ENCODE measurements at regions not wholly inside any gene's neighbourhood (a gene's known extent, or its start where the extent isn't known, plus 50 kb on each side); places are given as distances from the start of the nearest gene placed in this dataset.

DNA sequence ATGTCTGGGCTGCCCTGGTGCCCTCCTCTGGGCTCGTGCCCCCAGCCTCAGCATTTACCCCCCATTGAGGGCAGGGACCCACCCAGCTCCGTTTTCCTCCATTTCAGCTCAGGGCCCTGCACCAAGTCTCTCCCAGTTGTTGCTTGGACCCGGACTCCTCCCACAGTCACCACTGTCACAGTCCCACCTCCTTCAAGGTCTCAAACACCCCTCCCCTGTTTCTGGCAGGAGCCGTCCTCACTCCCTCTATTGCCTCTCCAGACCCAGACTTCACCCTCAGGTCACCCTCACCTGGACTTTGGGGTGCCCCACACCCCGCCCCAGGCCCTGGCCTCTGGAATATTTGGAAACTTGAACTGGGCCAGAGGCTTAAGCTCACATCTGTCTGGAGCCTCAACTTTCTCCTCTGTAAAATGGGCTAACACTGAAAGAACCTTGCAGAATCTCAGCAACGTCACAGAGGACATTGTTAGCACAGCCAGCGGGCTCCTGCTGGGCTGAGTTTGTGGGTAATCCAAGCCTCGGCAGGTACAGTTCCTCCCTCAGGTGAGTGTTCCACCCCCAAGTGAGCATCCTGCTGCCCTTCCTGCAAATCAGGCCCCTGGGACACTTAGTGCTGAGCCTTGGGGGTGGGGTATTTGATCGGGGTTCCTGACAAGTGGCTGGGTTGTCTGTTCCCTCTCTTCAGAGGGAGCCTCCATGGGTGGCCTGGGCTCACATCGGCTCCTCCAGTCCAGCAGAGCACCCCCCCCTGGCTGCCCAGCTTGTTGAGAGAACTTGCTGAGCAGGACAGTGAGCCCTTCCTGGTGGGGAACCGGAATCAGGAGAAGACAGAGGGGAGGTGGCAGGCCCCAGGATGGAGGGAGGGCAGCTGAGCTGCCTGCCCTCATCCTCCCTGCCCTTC, 130.1 kb downstream of the C9orf50 start:
- no peak overlapping the region for H3K4ac ChIP-seq (replicated peaks; ENCODE audit: insufficient read length, low read depth, low read length)
- H3K56ac ChIP-seq (replicated peaks; ENCODE audit: insufficient read length, low read depth, low read length), result no peak overlapping the region
- DNase-seq (ENCODE audit: low read depth in 1 of 2, low spot score in 2 of 2) (no peak), FAIRE-seq (no peak)
- no peak overlapping the region for H3K4me2 ChIP-seq (ENCODE audit: insufficient read depth in 1 of 2, low read depth in 2 of 2, low read length in 2 of 2)
- H2BK20ac ChIP-seq (ENCODE audit: low read length), result peak overlapping the region; percentile 62
- H3K36me3 ChIP-seq (ENCODE audit: control insufficient read depth in 2 of 4, insufficient read depth in 4 of 4, low read length in 3 of 4), result no peaks in the 10 kb centered on the region
- H3K79me2 ChIP-seq (ENCODE audit: control insufficient read depth in 1 of 2, insufficient read depth in 2 of 2, low read length in 2 of 2), result no peaks in the 10 kb centered on the region
- 75% methylated on average over 10 of the region's 11 CpGs; no CpG with 5 or more reads in 1 of the 2 experiments for WGBS, 2 experiments (ENCODE audit: extremely low coverage in 1 of 2, insufficient coverage in 1 of 2, insufficient read length in 1 of 2, insufficient replicate concordance in 2 of 2, low coverage in 1 of 2, low lambda C conversion rate in 2 of 2, missing lambda C conversion rate in 1 of 2)
- peak overlapping the region; percentile 99 for H2BK15ac ChIP-seq (ENCODE audit: low read length)
- H3K79me1 ChIP-seq (ENCODE audit: low read depth, low read length), result no peaks in the 10 kb centered on the region
- H3K18ac ChIP-seq (ENCODE audit: extremely low read depth, low read length), result peak overlapping the region; percentile 71
- no peak overlapping the region for H3K14ac ChIP-seq (ENCODE audit: insufficient read length)
- no peak overlapping the region for H3K23ac ChIP-seq (ENCODE audit: insufficient read length)
- H3K4me1 ChIP-seq (replicated peaks in 1 of 4; ENCODE audit: control insufficient read depth in 3 of 4, insufficient read depth in 4 of 4, low read length in 3 of 4), result peaks cover 3 to 36% (median 27%) of the 10 kb centered on the region in 4 experiments
- no peak overlapping the region for H2BK120ac ChIP-seq (replicated peaks; ENCODE audit: low read depth, low read length)
- H2AFZ ChIP-seq (ENCODE audit: low read length), result no peak overlapping the region
- H4K91ac ChIP-seq (replicated peaks; ENCODE audit: insufficient read length, low read length), result peak overlapping the region; percentile 92
- no peak overlapping the region for H3K27ac ChIP-seq (ENCODE audit: low read depth, low read length)
- H2BK5ac ChIP-seq (ENCODE audit: low read depth, low read length), result peak overlapping the region; percentile 66; the same call in 1 of the 2 replicates
- H3K9ac ChIP-seq (replicated peaks in 1 of 4; ENCODE audit: extremely low read depth in 1 of 4, low read depth in 3 of 4, low read length in 3 of 4), result no peak overlapping the region
- peak overlapping the region; percentile 100 for H2BK12ac ChIP-seq (ENCODE audit: low read depth, low read length)
- peaks cover 23% of the 10 kb centered on the region for H3K23me2 ChIP-seq (ENCODE audit: low read depth, low read length)
- no peak overlapping the region for H3K4me3 ChIP-seq (ENCODE audit: extremely low read depth in 1 of 4, insufficient read depth in 2 of 4, low read depth in 3 of 4, low read length in 4 of 4)
- H3K9me3 ChIP-seq (ENCODE audit: insufficient read depth in 2 of 2, low read depth in 1 of 2, low read length in 1 of 2), result no peaks in the 10 kb centered on the region
- ChIA-PET CTCF (ENCODE audit: partially characterized antibody) (interaction anchor here (0.6 to 1.8 kb wide), 6 partner anchors 27 to 348 kb away, joined by 3 to 5 read pairs (median 3); no protein-coding TSS in a partner anchor), POLR2A (ENCODE audit: partially characterized antibody) (interaction anchor here (0.7 to 1.8 kb wide), 4 partner anchors 9 to 155 kb away, joined by 3 to 5 read pairs (median 3); no protein-coding TSS in a partner anchor)
- H3K27me3 ChIP-seq (replicated peaks in 1 of 4; ENCODE audit: control insufficient read depth in 3 of 4, extremely low read depth in 1 of 4, insufficient read depth in 3 of 4, low read length in 3 of 4), result peaks cover 3 to 55% (median 48%) of the 10 kb centered on the region in 4 experiments
- H4K8ac ChIP-seq (ENCODE audit: extremely low read depth, insufficient read depth, low read length), result no peak overlapping the region
- H4K20me1 ChIP-seq (replicated peaks in 1 of 2; ENCODE audit: control insufficient read depth in 1 of 2, insufficient read depth in 2 of 2, low read length in 2 of 2), result peaks cover 0 to 2% of the 10 kb centered on the region in 2 experiments
- H2AK5ac ChIP-seq (ENCODE audit: low read depth, low read length), result peak overlapping the region; percentile 76
- no peak overlapping the region for H4K5ac ChIP-seq (ENCODE audit: insufficient read length, low read depth, low read length)
- peak; percentile 95 for TF ChIP-seq KDM1A (IDR thresholded peaks at IDR 0.05; ENCODE audit: borderline replicate concordance, low read length)
- TF ChIP-seq EP300 (IDR thresholded peaks at IDR 0.05; ENCODE audit: borderline replicate concordance in 1 of 2, low read depth in 2 of 2, low read length in 2 of 2), result no peak
- no peak for TF ChIP-seq CHD1 (IDR thresholded peaks at IDR 0.05; ENCODE audit: low read depth, low read length)
- no peak for TF ChIP-seq RXRA (IDR thresholded peaks at IDR 0.05; ENCODE audit: insufficient read depth, low read depth, low read length)
